Ishikawa (cell line): ENCODE measurements at regions not wholly inside any gene's neighbourhood (a gene's known extent, or its start where the extent isn't known, plus 50 kb on each side); places are given as distances from the start of the nearest gene placed in this dataset.

Experiments used
- CEBPB ChIP-seq: IDR thresholded peaks from 2 replicates; pipeline ENCODE4 v1.6.1; 2012
- CREB1 ChIP-seq: IDR thresholded peaks from 2 replicates; pipeline ENCODE4 v1.6.1; 2012; ENCODE audit warnings: low read depth
- EGR1 ChIP-seq: IDR thresholded peaks from 2 replicates; pipeline ENCODE4 v1.6.1; 2012
- EP300 ChIP-seq: IDR thresholded peaks from 2 replicates; pipeline ENCODE4 v1.6.1; 2012; ENCODE audit warnings: borderline replicate concordance
- FOXM1 ChIP-seq: IDR thresholded peaks from 2 replicates; pipeline ENCODE4 v1.6.1; 2012; ENCODE audit warnings: low read depth, borderline replicate concordance
- NFIC ChIP-seq: IDR thresholded peaks from 2 replicates; pipeline ENCODE4 v1.6.1; 2012
- RAD21 ChIP-seq: IDR thresholded peaks from 2 replicates; pipeline ENCODE4 v1.6.1; 2012; ENCODE audit warnings: low read depth
- TAF1 ChIP-seq: IDR thresholded peaks from 2 replicates; pipeline ENCODE4 v1.6.1; 2012; ENCODE audit warnings: low read depth, mild to moderate bottlenecking
- TCF12 ChIP-seq: IDR thresholded peaks from 2 replicates; pipeline ENCODE4 v1.6.1; 2012; ENCODE audit warnings: low read depth
- TEAD4 ChIP-seq: IDR thresholded peaks from 2 replicates; pipeline ENCODE4 v1.6.1; 2012
- YY1 ChIP-seq: IDR thresholded peaks from 2 replicates; pipeline ENCODE4 v1.6.1; 2012; ENCODE audit warnings: low read depth
- ZBTB7A ChIP-seq: IDR thresholded peaks from 2 replicates; pipeline ENCODE4 v1.6.1; 2012; ENCODE audit warnings: low read depth
- TF ChIP-seq, protein P1 (sequence below): IDR thresholded peaks from 2 replicates; pipeline ENCODE4 v1.6.1; 2012
- TF ChIP-seq, protein P2 (sequence below): IDR thresholded peaks from 2 replicates; pipeline ENCODE4 v1.6.1; 2012; ENCODE audit warnings: low read depth, mild to moderate bottlenecking
- TF ChIP-seq, protein P3 (sequence below): IDR thresholded peaks from 2 replicates; pipeline ENCODE4 v1.6.1; 2012

DNA sequence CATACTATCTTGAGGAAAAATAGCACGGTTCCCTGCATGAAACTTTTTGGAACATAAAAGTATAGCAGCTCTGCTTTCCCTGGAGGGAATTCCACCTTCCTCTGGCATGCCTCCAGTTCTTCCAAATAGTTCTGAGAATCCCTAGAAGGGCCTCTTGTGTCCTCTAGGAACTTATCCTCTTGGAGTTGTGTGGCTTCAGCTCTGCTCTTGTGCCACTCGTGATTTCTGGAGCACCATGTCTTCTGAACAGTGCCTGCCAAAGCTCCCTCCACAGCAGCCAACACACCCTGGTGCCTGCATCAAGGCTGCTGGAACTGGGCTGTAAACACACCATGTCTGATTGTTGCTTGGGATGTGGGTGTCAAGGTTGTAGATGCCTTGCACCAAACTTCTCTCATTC, 65.7 kb upstream of the FLT1 start:
- TF ChIP-seq RAD21, result no peak
- TF ChIP-seq, protein P1, sequence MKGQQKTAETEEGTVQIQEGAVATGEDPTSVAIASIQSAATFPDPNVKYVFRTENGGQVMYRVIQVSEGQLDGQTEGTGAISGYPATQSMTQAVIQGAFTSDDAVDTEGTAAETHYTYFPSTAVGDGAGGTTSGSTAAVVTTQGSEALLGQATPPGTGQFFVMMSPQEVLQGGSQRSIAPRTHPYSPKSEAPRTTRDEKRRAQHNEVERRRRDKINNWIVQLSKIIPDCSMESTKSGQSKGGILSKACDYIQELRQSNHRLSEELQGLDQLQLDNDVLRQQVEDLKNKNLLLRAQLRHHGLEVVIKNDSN, result no peak
- TF ChIP-seq TEAD4, result no peak
- TF ChIP-seq TAF1, result no peak
- TF ChIP-seq CREB1, result no peak
- no peak for TF ChIP-seq YY1
- no peak for TF ChIP-seq EP300
- TF ChIP-seq CEBPB, result no peak
- TF ChIP-seq, protein P2, sequence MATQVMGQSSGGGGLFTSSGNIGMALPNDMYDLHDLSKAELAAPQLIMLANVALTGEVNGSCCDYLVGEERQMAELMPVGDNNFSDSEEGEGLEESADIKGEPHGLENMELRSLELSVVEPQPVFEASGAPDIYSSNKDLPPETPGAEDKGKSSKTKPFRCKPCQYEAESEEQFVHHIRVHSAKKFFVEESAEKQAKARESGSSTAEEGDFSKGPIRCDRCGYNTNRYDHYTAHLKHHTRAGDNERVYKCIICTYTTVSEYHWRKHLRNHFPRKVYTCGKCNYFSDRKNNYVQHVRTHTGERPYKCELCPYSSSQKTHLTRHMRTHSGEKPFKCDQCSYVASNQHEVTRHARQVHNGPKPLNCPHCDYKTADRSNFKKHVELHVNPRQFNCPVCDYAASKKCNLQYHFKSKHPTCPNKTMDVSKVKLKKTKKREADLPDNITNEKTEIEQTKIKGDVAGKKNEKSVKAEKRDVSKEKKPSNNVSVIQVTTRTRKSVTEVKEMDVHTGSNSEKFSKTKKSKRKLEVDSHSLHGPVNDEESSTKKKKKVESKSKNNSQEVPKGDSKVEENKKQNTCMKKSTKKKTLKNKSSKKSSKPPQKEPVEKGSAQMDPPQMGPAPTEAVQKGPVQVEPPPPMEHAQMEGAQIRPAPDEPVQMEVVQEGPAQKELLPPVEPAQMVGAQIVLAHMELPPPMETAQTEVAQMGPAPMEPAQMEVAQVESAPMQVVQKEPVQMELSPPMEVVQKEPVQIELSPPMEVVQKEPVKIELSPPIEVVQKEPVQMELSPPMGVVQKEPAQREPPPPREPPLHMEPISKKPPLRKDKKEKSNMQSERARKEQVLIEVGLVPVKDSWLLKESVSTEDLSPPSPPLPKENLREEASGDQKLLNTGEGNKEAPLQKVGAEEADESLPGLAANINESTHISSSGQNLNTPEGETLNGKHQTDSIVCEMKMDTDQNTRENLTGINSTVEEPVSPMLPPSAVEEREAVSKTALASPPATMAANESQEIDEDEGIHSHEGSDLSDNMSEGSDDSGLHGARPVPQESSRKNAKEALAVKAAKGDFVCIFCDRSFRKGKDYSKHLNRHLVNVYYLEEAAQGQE, result no peak
- TF ChIP-seq, protein P3, sequence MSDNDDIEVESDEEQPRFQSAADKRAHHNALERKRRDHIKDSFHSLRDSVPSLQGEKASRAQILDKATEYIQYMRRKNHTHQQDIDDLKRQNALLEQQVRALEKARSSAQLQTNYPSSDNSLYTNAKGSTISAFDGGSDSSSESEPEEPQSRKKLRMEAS, result no peak
- no peak for TF ChIP-seq TCF12
- TF ChIP-seq FOXM1, result no peak
- no peak for TF ChIP-seq NFIC

DNA sequence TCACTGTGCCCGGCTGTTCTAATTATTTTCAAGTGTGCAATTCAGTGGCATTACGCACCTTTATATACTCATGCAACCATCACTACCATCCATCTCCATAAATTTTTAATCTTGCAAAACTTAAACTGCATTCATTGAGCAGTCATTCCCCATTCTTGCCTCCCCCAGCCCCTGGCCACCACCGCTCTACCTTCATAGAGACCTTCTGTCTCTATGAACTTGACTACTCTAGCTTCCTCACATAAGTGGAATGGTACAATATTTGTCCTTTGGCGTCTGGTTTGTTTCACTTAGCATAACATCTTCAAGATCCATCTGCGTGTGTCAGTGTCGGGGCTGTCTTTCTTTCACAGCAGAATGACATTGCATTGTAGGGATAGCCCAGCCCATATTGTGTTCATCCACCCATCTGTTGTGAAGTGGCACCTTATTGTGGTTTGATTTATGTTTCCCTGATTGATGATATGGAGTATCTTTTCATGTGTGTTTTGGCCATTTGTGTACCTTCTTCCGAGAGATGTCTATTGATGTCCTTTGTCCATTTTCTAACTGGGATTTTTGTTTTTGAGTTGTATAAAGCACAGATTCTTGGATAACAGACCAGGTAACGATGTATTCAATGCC, 64.8 kb upstream of the FLT1 start:
- TF ChIP-seq TCF12, result no peak
- TF ChIP-seq NFIC, result no peak

DNA sequence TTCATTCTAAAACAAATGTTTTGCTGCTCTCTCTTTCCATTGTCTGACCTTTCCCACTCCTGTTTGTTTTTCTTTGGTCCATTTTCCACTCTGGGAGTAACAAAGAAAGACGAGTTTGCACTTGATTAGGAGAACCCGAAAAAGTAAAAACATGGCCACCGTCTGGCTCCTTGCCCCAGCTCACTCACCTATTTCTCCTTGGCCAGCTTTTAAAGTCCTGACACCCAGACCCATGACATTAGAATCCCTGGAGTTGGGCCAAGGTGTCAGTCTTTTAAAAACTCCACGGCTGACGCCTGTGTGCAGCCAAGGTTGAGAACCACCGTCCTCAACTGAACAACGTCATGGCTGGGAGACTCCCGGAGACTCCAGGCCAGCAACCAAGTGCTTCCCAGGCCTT, 63.6 kb upstream of the FLT1 start:
- TF ChIP-seq CREB1 (no peak), CEBPB (no peak), YY1 (no peak), FOXM1 (no peak), NFIC (no peak), ZBTB7A (no peak), EP300 (no peak), EGR1 (no peak)
- TF ChIP-seq, protein P3, result no peak
- TF ChIP-seq, protein P1, result no peak
- TF ChIP-seq, protein P2, result no peak

DNA sequence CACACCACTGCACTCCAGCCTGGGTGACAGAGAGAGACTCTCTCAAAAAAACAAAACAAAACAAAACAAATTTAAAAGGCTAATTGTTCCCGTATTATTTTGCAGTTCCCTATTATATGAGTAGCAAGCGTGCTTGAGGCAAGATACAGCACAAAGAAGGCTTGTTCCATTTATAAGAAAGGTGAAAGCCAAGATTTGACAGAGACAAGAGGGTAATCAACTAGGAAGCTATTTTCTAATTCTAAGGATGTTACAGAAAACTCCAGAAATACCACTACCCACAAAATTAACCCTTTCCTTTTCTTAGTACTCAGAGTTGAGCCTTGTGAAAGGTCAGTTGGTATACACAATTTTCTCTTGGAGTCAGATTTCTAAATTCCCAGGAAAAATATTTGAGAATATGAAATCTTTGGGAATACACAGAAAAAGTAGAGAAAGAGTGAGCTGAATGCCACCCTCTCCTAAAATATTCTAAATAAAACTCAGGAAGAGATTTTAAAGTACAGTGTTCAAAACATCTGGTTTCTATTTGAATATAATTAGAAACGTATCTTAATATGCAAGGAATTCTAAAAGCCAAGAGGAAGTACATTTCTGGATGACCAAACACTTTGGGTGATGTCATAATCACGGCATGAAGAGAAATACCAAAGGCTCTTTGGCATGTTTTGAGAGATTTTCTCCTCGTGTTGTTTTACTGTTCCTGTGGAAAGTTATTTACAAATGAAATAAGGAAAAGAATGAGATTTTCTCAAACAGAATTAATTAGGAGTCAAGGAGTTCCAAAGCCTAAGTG, 63.0 kb upstream of the FLT1 start:
- TF ChIP-seq, protein P2, result no peak
- TF ChIP-seq TEAD4, result 0 out of 2 replicates have a peak, but pooled peaks have one; percentile 26
- no peak for TF ChIP-seq YY1
- TF ChIP-seq NFIC, result no peak
- TF ChIP-seq TAF1, result no peak
- no peak for TF ChIP-seq EGR1

DNA sequence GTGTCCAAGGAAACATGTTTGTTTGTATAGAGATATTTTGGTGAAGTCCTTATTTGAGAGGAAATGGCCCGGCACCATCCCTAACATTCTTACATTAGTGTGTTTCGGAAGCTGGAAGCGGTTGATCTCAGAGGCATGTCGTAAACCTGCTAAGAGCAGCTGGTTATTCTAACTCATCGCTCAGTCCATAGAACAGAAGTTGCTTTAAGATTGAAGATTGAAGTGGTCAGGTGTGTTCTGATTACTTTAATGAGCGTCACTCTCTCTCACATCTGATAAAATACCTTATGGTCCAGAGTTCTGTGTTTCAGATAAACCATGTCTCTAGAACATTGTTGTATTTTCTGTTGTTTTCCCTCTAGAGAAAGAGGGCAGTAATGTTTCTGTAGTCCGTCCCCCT, 60.2 kb upstream of the FLT1 start:
- no peak for TF ChIP-seq FOXM1
- no peak for TF ChIP-seq TAF1
- TF ChIP-seq EP300, result no peak
- TF ChIP-seq NFIC, result no peak
- TF ChIP-seq TEAD4, result no peak
- no peak for TF ChIP-seq EGR1
- TF ChIP-seq ZBTB7A, result no peak
- TF ChIP-seq, protein P3, result no peak
- TF ChIP-seq, protein P2, result no peak
